ENCODE measurements at regions not wholly inside any gene's neighbourhood (a gene's known extent, or its start where the extent isn't known, plus 50 kb on each side); places are given as distances from the start of the nearest gene placed in this dataset.

- no peak for DNase-seq (ENCODE audit: insufficient read length, low spot score)
- FAIRE-seq = no peak
Observed at GRCh38 chr15:58294681-58295254, 137.0 kb upstream of the LIPC start.

DNA sequence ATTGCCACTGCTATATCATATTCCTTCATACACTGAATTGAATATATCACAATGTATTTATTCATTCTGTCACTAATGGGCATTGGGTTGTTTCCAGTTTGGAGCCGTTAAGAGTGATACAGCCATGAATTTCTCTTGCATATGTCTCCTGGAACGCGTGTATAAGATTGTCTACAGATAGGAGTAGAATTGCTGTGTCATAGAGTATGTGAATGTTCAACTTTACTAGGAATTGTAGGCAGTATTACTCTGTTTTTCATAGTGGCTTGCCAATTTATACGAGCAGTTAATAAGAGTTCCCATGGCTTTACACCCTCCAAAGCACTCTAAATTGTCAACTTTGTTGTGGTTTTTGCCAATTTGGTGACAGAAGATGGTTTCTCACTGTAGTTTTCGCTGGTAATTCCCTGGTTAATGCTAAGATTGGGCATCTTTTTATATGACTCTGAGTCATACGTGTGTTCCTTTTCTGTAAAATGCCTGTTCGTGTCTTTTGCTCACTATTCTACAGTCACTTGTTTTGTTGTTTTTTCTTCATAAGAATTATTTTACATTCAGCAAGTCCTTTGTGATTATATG, 136.1 kb upstream of the LIPC start:
- DNase-seq (ENCODE audit: insufficient read length, low spot score) = no peak
- FAIRE-seq = no peak

- FAIRE-seq (no peak), DNase-seq (ENCODE audit: insufficient read length, low spot score) (no peak)
Observed at GRCh38 chr15:58296276-58296675, 135.5 kb upstream of the LIPC start.

- FAIRE-seq = no peak
- no peak for DNase-seq (ENCODE audit: insufficient read length, low spot score)
Observed at GRCh38 chr15:58297639-58298038, 134.2 kb upstream of the LIPC start.

DNA sequence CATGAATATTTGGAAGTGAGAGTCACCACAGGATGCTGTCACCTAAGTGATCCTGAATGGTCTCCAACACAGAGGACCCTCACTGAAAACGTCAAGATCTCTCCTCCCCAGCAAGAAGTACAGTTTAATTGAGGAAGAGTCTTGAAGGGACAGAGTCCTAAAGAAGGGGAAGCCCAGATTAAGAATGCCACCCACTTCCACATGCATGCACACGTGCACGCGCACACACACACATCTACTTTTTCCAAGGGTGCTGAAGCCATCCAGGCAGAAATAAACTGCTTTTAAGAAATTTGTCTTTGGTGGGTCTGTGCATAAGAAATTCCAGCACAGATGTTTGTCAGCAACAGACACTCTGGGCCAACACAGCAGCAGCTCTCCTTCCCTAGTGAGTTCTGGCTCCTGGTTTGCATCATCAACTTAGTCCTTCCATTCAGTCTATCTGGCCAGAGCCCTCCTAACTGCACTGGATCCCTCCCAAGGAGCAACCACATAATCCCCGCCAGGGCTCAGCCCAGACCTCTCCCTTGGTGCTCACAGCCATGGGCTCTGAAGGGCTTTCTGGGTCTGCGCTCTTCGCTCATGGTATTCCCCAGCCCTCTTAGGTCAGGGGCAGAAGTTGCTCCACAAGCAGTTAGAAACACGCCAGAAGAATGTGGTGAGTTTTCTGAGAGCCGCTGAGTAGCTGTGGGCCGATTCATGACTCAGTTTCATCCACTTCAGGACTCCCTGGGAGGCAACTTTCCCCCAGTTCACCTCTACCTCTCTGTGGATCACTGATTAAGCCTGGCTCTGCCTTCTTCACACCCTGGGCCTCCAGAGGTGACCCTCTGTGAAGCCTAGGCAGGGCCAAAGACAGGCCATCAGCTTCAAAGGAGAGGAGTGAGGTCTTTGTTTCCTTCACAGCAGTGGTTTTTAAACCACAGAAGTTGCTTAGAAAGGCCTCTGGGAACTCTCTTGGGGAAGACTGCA, 132.6 kb upstream of the LIPC start:
- FAIRE-seq = no peak
- DNase-seq (ENCODE audit: insufficient read length, low spot score) = no peak

DNA sequence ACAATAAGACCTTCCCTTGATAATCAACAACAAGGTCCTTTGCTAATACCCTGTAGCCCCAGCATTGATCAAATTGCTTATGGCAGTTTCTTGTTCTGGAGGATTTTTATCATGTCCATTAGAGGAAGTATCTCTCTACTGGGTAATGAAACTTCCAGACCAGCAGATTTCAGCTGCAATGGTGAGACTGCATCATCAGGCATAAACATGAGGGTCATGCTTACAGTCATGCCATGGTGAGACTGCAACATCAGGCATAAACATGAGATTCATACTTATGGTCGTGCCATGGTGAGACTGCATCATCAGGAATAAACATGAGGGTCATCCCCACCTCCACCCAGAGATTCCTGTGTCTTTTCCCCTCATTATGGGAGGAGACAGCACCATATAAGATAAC, 129.0 kb upstream of the LIPC start:
- DNase-seq (ENCODE audit: insufficient read length, low spot score) (no peak), FAIRE-seq (no peak)

DNA sequence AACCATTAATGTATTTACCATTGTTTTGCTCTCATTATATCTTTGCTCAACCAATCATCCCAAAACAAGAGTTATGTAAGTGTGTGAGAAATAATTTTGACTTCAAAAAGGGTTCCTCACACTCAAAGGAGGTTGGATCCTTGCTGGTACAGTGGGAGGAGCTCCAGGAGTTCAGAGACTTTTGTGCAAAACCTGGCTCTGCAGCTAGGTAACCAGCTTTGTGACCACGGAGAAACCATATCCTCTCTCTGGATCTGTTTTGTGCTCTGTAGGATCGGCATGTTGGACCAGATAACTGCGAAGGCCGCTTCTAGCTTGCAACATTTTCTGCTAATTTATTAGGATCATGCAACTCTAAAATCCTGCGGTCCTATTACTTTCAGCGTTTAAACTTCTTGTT, 128.6 kb upstream of the LIPC start:
- FAIRE-seq = no peak
- DNase-seq (ENCODE audit: insufficient read length, low spot score) = no peak

DNA sequence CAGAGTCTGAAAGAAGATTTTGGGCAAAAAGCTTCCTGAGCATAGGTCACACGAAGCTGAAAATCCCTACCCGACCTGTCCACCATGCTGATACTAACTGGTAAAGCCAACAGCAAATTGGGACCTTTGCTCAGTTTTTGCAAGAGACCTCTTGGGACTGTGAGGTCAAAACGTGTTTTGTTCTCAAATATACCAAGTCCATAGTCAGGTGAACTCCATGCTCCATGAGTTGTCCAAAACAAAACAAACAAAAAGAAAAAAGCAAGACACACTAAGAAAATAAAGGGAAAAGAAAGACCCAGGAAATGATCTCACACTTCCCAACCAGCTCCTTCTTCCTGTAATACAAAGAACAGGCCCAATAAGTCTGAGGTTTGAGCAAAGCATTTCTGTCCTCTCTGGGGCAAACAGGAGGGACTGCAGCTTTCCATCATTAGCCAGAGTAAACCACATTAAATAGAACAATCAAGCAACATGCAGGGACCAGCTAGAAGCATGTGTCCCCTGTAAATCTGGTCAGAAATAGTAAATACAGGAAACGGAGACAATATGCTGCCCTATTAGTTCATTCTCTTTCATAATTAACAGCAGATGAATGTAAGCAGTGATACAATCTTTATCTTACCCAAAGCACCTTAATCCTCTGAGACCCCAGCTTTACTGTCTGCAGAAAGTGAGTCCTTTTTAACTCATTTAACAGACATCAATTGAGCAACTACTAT, 125.0 kb upstream of the LIPC start:
- no peak for FAIRE-seq

GRCh38 chr15:58307313-58307961, 124.4 kb upstream of the LIPC start:
- DNase-seq (ENCODE audit: insufficient read length, low spot score) (no peak), FAIRE-seq (no peak)

More for the DNA sequence above, 125.0 kb upstream of the LIPC start:
- no peak for DNase-seq (ENCODE audit: insufficient read length, low spot score)

- DNase-seq (ENCODE audit: insufficient read length, low spot score) (no peak), FAIRE-seq (no peak)
Observed at GRCh38 chr15:58308742-58309355, 122.9 kb upstream of the LIPC start.

DNA sequence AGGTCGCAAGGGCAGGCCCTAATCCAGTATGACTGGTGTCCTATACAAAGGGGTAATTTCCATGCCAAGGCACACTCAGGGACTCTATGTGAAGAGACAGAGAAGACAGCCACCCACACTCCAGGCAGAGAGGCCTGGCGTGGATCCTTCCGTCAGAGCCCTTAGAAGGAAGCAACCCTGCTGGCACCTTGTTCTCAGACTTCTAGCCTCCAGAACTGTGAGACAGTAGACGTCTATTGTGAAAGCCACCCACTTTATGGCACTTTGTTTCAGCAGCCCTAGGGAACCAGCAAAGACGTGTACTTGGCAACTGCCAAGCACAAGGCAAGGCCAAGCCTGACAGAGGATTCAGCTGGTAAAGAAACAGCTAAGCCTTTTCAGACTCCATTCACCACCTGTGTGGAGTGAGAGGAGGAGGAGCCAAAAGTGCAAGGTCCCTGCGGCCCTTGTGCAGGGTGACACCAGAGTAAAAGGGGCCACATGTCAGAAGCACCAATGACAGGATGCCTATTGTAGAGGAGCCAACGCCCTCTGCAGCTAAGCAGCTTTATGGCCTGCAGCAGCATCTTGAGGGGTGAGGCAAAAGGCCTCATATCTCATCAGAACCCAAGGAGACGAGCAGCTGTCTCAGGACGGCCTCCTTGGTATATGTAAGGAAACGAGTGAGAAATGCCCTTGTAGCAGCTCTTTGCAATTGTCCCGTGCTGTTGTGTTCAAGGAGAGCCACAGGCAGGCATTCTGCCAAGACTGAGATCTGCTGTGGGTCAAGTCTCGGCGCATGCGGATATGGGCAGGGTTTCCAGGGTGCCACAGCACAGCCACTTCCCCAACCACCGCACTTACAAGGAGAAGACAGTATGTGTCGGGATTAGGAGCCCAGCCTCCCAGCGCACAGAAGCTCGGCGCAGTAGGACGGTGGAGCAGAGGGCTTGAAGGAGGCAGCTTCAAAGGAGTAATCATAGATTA, 121.5 kb upstream of the LIPC start:
- DNase-seq (ENCODE audit: insufficient read length, low spot score) = no peak
- no peak for FAIRE-seq

- DNase-seq (ENCODE audit: insufficient read length, low spot score) (no peak), FAIRE-seq (no peak)
Observed at GRCh38 chr15:58311556-58311955, 120.2 kb upstream of the LIPC start.

GRCh38 chr15:58312031-58312430, 119.8 kb upstream of the LIPC start:
- no peak for DNase-seq (ENCODE audit: insufficient read length, low spot score)

GRCh38 chr15:58313304-58313703, 118.5 kb upstream of the LIPC start:
- FAIRE-seq = no peak
- DNase-seq (ENCODE audit: insufficient read length, low spot score) = no peak

More at GRCh38 chr15:58312031-58312430, 119.8 kb upstream of the LIPC start:
- no peak for FAIRE-seq

- no peak for FAIRE-seq
- DNase-seq (ENCODE audit: insufficient read length, low spot score) = no peak
Observed at GRCh38 chr15:58313810-58314592, 117.8 kb upstream of the LIPC start.

GRCh38 chr15:58314593-58315216, 117.1 kb upstream of the LIPC start:
- no peak for FAIRE-seq
- DNase-seq (ENCODE audit: insufficient read length, low spot score) = no peak

GRCh38 chr15:58318517-58318916, 113.3 kb upstream of the LIPC start:
- FAIRE-seq = no peak
- DNase-seq (ENCODE audit: insufficient read length, low spot score) = no peak

DNA sequence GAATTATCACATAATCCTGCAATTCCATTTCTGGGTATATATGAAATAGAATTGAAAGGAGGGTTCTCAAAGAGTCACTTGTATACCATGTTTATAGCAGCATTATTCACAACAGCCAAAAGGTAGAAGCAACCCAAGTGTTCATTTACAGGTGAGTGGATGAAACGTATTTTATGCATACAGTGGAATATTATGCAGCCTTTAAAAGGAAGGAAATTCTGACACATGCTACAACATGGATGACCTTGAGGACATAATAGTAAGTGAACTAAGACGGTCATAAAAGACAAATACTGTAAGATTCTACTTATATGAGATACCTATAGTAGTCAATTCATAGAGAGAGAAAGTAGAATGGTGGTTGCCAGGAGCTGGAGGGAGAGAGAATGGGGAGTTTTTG, 110.8 kb upstream of the LIPC start:
- DNase-seq (ENCODE audit: insufficient read length, low spot score) (no peak), FAIRE-seq (no peak)
